HepG2 (cell line): ENCODE measurements at regions not wholly inside any gene's neighbourhood (a gene's known extent, or its start where the extent isn't known, plus 50 kb on each side); places are given as distances from the start of the nearest gene placed in this dataset.

ENCODE experiments used
- AHR ChIP-seq: IDR thresholded peaks from 2 replicates; pipeline ENCODE4 v1.6.1; 2018; ENCODE audit warnings: missing genetic modification reagents, missing compliant biosample characterization
- BCL3 ChIP-seq: sonication (generic); formaldehyde crosslinking; IDR thresholded peaks from 2 replicates; pipeline ENCODE4 v1.5.1; 2020; ENCODE audit warnings: mild to moderate bottlenecking, missing genetic modification reagents, moderate library complexity
- CENPT ChIP-seq: sonication (generic); formaldehyde crosslinking; IDR thresholded peaks from 2 replicates; pipeline ENCODE4 v1.8.0; 2022; ENCODE audit warnings: low read depth, mild to moderate bottlenecking, moderate library complexity, missing genetic modification reagents
- CREBL2 ChIP-seq: sonication (generic); formaldehyde crosslinking; IDR thresholded peaks from 2 replicates; pipeline ENCODE4 v1.8.1; 2023; ENCODE audit warnings: missing genetic modification reagents, mild to moderate bottlenecking, borderline replicate concordance
- IRF2 ChIP-seq: IDR thresholded peaks from 2 replicates; pipeline ENCODE4 v1.6.1; 2018; ENCODE audit warnings: missing genetic modification reagents, missing compliant biosample characterization
- NFIB ChIP-seq: sonication (generic); formaldehyde crosslinking; IDR thresholded peaks from 2 replicates; pipeline ENCODE4 v1.9.0; 2021; ENCODE audit warnings: missing genetic modification reagents, mild to moderate bottlenecking, borderline replicate concordance
- PAX8 ChIP-seq: sonication (generic); formaldehyde crosslinking; IDR thresholded peaks from 2 replicates; pipeline ENCODE4 v1.8.0; 2022; ENCODE audit warnings: mild to moderate bottlenecking, missing genetic modification reagents, borderline replicate concordance
- PRDM10 ChIP-seq: sonication (generic); formaldehyde crosslinking; IDR thresholded peaks from 2 replicates; pipeline ENCODE4 v1.4.0; 2020; ENCODE audit warnings: low read depth, missing genetic modification reagents
- RBFOX2 ChIP-seq: fragments of 200-400 bp; formaldehyde crosslinking; IDR thresholded peaks from 2 replicates; pipeline ENCODE4 v1.6.1; 2017; ENCODE audit warnings: low read depth, mild to moderate bottlenecking, low read length
- SALL1 ChIP-seq: sonication (generic); formaldehyde crosslinking; IDR thresholded peaks from 2 replicates; pipeline ENCODE4 v1.8.0; 2022; ENCODE audit warnings: mild to moderate bottlenecking, missing genetic modification reagents
- SALL2 ChIP-seq: sonication (generic); formaldehyde crosslinking; IDR thresholded peaks from 2 replicates; pipeline ENCODE4 v1.8.1; 2023; ENCODE audit warnings: mild to moderate bottlenecking, missing genetic modification reagents, inconsistent platforms
- SMAD1 ChIP-seq: sonication (generic); formaldehyde crosslinking; IDR thresholded peaks from 2 replicates; pipeline ENCODE4 v1.4.0; 2020; ENCODE audit warnings: missing genetic modification reagents, low read depth, mild to moderate bottlenecking, borderline replicate concordance
- SP2 ChIP-seq: sonication (generic); formaldehyde crosslinking; IDR thresholded peaks from 2 replicates; pipeline ENCODE4 v1.5.1; 2020; ENCODE audit warnings: mild to moderate bottlenecking, missing genetic modification reagents
- ZNF251 ChIP-seq: sonication (generic); formaldehyde crosslinking; IDR thresholded peaks from 2 replicates; pipeline ENCODE4 v1.9.0; 2021; ENCODE audit warnings: mild to moderate bottlenecking, missing genetic modification reagents
- ZNF263 ChIP-seq: sonication (generic); formaldehyde crosslinking; IDR thresholded peaks from 2 replicates; pipeline ENCODE4 v1.4.0; 2020; ENCODE audit warnings: missing genetic modification reagents
- ZNF788 ChIP-seq: sonication (generic); formaldehyde crosslinking; IDR thresholded peaks from 2 replicates; pipeline ENCODE4 v1.5.0; 2020; ENCODE audit warnings: mild to moderate bottlenecking, missing genetic modification reagents, borderline replicate concordance
- TF ChIP-seq, protein P1 (sequence below): fragments of 450-650 bp; IDR thresholded peaks from 2 replicates; pipeline ENCODE4 v1.6.1; 2017
- TF ChIP-seq, protein P2 (sequence below): sonication (generic); formaldehyde crosslinking; IDR thresholded peaks from 2 replicates; pipeline ENCODE4 v1.4.0; 2020; ENCODE audit warnings: missing genetic modification reagents
- TF ChIP-seq, protein P3 (sequence below): IDR thresholded peaks from 2 replicates; pipeline ENCODE4 v1.6.1; 2016; ENCODE audit warnings: missing compliant biosample characterization, missing genetic modification reagents, borderline replicate concordance

DNA sequence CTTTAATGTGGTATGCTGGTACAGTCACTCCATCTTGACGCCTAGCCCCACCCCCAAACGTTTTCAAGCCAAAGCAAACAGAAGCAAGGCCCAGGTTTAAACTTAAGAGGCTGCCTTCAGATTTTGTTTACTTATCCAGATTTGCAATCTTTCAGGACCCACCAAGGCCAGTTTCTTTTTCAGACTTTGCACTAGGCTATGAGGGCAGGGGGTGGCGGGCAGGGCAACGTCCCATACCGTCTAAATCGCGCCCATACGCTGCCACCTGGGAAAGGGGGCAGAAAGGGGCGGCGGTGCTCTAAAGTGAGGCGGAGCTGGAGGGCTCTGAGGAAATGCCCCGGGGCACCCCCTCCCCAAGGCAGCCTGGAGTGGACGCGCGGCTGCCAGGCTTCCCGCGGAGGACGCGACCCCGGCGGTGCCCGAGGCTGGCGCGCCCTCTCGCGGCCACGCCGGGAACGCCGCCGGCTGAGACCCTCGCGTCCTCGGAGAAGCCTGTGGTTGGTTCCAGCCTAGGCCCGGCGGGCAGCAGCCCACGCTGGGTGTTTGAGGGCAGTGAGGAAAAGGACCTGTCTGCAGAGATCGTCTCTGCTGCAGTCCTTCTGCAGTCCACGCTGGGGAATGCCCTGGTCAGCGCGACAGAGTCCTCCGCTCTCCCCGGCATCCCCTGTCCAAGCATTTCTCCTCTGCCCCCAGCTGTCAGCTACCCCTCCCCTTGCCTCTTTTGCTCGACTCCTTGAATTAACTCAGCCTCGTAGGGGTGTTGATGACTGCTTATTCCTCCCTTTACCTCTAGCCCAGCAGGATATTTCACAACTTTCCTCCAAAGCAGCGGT is 93.7 kb upstream of the PRNP start (continued):
- peak; percentile 76; the same call in 1 of the 2 replicates for TF ChIP-seq BCL3
- TF ChIP-seq PAX8 (CRISPR knock-in tag): 0 out of 2 replicates have a peak, but pooled peaks have one; percentile 38
- no peak for TF ChIP-seq ZNF251 (CRISPR knock-in tag)
- peak; percentile 46; the same call in 1 of the 2 replicates for TF ChIP-seq CREBL2
- TF ChIP-seq SALL1 (CRISPR knock-in tag): peak; percentile 85
- peak; percentile 44; the same call in 1 of the 2 replicates for TF ChIP-seq SALL2
- TF ChIP-seq, protein P1, sequence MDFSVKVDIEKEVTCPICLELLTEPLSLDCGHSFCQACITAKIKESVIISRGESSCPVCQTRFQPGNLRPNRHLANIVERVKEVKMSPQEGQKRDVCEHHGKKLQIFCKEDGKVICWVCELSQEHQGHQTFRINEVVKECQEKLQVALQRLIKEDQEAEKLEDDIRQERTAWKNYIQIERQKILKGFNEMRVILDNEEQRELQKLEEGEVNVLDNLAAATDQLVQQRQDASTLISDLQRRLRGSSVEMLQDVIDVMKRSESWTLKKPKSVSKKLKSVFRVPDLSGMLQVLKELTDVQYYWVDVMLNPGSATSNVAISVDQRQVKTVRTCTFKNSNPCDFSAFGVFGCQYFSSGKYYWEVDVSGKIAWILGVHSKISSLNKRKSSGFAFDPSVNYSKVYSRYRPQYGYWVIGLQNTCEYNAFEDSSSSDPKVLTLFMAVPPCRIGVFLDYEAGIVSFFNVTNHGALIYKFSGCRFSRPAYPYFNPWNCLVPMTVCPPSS: no peak
- no peak; the same call in 1 of the 2 replicates for TF ChIP-seq NFIB
- TF ChIP-seq, protein P2, sequence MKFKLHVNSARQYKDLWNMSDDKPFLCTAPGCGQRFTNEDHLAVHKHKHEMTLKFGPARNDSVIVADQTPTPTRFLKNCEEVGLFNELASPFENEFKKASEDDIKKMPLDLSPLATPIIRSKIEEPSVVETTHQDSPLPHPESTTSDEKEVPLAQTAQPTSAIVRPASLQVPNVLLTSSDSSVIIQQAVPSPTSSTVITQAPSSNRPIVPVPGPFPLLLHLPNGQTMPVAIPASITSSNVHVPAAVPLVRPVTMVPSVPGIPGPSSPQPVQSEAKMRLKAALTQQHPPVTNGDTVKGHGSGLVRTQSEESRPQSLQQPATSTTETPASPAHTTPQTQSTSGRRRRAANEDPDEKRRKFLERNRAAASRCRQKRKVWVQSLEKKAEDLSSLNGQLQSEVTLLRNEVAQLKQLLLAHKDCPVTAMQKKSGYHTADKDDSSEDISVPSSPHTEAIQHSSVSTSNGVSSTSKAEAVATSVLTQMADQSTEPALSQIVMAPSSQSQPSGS (CRISPR knock-in tag): 0 out of 2 replicates have a peak, but pooled peaks have one; percentile 61
- peak; percentile 51; the same call in 1 of the 2 replicates for TF ChIP-seq IRF2 (CRISPR knock-in tag)
- 0 out of 2 replicates have a peak, but pooled peaks have one; percentile 24 for TF ChIP-seq RBFOX2
- no peak; the same call in 1 of the 2 replicates for TF ChIP-seq SP2 (CRISPR knock-in tag)
- TF ChIP-seq ZNF263 (CRISPR knock-in tag): no peak
- peak; percentile 58; the same call in 1 of the 2 replicates for TF ChIP-seq SMAD1 (CRISPR knock-in tag)
- TF ChIP-seq ZNF788 (CRISPR knock-in tag): peak; percentile 58
- no peak for TF ChIP-seq CENPT
- peak; percentile 48; the same call in 1 of the 2 replicates for TF ChIP-seq AHR
- TF ChIP-seq, protein P3, sequence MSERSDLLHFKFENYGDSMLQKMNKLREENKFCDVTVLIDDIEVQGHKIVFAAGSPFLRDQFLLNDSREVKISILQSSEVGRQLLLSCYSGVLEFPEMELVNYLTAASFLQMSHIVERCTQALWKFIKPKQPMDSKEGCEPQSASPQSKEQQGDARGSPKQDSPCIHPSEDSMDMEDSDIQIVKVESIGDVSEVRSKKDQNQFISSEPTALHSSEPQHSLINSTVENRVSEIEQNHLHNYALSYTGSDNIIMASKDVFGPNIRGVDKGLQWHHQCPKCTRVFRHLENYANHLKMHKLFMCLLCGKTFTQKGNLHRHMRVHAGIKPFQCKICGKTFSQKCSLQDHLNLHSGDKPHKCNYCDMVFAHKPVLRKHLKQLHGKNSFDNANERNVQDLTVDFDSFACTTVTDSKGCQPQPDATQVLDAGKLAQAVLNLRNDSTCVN: no peak
- no peak for TF ChIP-seq PRDM10 (CRISPR knock-in tag)
